NCI-H345 treated with DMSO at 0.1 percent for 48 hours (cell line): ENCODE measurements at regions not wholly inside any gene's neighbourhood (a gene's known extent, or its start where the extent isn't known, plus 50 kb on each side); places are given as distances from the start of the nearest gene placed in this dataset.

Source experiments
- DNase-seq: peaks from one replicate; lab custom pipeline; 2025; ENCODE audit not compliant: unreplicated experiment; lab: John Stamatoyannopoulos, UW

DNA sequence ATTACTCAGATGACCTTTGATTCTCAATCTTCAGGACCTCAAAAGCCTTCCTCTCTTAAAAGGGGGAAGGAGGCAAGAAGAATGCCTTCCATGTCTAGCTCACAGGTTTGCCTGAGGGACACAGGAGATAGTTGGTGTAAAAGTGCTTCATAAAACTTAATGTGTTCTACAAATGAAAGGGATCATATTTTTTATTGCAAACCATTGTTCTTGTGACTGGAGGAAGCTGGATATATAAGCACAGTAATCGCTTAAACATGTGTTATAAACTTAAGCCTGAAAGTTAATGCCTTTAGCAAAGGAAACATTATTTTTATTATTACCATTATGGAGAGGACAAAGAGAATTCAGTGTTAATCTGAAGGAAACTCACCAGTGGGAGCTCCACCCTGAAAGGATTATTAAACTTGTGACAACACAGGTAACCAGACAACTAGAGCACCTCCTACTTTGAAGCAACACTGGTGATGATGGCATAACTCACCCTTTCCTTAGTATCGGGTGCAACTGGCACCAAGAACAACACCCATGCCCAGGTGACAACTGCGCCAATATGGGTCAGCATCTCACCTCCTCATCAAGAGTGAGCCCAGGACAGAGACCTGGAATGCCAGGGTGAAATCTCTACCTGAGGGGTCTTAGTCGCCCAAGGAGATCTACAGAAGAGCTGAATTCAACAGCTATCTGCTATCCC, 288.7 kb upstream of the PRDM1 start:
- DNase-seq = no peak

DNA sequence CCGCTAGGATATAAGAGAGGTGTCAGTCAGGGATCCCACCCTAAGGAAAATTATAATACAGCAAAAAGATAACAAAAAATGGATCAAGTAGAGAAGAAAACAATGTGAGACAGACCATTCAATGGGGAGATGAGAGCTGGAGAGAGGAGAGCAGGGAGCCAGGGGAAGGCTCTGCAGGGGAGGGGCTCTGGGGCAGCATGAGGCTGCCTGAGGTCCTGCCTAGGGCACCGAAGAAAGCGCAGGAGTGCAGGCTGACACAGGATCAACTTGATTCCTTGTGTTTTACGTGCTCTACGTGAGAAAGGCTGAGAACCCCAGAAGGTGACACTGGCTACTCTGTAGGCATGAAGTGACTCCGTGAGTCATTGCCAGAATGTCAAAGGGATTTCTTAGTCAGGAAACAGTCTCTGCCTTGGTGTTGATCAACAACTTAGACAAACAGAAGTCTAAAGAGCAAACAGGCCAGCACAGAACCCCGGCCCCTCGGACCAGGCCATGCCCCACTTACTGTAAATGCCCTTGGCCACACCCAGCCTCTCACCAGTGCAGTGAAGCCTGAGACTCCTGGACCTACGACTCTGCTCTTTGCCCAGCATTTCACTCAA, 290.1 kb upstream of the PRDM1 start:
- DNase-seq = no peak

- no peak for DNase-seq
These were observed 290.8 kb upstream of the PRDM1 start for GRCh38 chr6:105795366-105795765.

GRCh38 chr6:105794870-105795269, 291.3 kb upstream of the PRDM1 start:
- no peak for DNase-seq

- DNase-seq = no peak
These were observed 291.9 kb upstream of the PRDM1 start for GRCh38 chr6:105794239-105794638.

DNA sequence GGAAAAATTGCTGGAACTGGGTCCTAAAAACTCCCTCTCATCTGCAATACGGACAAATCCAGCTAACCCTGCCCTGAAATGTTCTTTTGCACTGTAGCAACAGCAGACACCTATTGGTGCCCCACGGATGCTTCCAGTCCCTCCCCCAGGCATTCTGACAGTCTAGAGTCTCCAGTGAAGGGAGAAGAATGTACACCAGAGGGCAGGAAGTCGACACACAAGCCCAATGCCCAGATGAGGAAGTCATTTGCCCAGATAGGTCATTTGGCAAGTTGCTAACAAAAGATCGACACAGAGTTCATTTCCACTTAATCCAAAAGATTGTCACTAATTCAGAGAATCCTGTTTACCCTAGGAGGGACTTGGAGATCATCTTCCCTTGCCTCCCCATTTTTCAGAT, 293.0 kb upstream of the PRDM1 start:
- no peak for DNase-seq

- DNase-seq = no peak
These were observed 294.4 kb upstream of the PRDM1 start for GRCh38 chr6:105791583-105792318.

- DNase-seq = no peak
These were observed 295.0 kb upstream of the PRDM1 start for GRCh38 chr6:105791179-105791578.

DNA sequence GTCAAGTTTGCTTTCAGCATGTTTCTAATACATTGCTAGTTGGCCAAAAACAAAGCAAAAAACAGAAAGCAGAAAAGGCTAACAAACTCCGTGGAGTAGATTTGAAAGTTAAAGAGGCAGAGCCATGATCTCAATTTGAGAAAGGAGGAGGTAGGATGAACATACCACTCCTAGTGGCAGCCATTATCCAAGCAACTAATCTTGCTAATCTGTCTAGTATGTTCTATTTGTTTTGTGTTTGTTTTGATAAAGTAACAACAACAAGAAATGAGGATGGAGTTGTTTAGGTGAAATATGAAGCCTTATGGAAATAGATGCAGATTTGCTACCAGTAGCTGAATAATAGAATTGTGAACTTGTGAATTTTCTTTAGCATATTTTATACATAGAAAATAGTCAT, 295.5 kb upstream of the PRDM1 start:
- no peak for DNase-seq

- DNase-seq = no peak
These were observed 296.2 kb upstream of the PRDM1 start for GRCh38 chr6:105789935-105790334.

DNA sequence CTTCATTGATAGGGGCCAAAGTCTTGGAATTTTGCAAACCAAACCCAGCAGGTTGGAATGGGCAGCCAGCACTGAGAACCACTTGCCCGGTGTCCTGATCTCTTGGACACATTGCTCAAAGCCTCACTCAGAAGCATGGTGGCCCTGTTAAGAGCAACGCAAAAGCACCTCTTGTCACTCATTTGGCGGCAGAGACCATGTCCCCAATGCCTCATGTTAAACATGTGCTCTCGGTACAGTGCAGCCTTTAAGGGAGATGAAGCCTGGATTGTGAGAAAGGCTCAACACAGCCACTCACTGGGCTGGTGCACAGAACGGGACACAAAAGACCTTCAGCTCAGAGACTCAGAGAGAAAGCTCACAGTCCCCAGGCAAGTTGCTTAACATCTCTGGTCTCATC, 298.4 kb upstream of the PRDM1 start:
- DNase-seq = no peak

DNA sequence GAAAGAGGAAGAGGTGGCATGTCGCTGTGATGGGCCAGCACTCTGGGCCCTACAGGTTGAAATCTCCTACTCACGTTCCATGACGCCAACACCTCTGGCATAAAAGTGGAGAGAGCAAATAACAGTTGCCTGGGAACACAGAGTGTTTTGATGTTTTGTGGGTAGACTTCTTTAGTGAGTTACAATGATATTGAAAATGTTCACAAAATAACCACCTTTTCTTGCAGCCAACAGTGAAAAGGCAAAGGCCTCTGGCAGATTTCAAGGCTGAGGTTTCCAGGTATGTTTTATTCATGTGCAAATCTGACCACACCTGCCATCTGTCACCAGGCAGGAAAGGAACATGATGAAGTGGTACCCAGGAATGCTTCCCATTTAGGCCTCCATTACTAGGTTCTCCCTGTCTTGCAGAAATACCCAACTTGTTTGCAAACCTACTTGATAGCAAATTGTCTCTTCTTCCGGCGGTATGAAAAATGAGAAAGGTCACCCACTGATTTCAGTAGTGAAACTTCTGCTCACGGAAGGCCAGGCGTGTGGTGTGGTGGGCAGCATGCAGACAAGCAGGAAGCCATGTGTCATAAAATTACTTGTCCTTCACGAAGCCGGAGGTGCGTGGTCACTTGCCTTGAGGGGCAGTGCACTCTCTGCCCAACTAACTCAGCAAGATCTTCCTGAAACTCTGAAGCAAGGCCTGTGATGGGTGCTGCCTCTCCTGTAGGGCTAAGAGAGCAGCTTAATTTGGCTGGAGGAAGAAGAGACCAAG, 299.1 kb upstream of the PRDM1 start:
- DNase-seq = no peak

- no peak for DNase-seq
These were observed 299.7 kb upstream of the PRDM1 start for GRCh38 chr6:105786449-105786848.

DNA sequence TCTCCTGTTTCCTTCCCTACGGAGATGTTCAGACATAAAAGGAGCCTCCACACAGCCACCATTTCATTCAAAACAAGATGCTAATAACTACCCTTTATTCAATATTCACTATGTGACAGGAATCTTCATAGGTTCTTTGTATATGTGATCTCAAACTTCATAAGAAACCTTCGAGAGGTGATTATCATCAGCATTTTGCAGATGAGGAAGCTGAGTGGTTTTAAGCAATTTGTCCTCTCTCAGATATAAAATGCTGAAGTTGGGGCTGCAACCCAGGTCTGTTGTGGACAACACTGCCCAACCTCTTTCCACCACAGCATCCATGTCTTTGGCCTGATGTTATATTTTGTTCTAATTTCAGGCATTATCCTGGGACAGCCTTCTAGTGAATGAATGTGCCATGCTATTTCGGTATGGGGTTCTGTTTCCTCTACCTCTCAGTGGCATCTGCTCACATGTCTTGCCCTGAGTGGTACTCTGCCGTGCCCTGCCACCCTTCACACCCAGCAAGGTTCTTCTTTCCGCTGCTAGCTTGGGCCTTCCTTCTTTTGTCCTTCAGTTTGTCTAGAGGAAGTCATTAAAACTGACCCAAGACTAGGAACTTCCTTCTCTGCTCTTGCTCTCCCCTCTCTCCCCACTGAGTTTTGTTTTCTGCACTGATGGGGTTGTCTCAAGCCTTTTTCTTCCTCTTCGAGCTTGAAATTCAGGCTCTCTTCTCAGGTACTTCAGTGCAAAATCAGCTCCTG, 300.9 kb upstream of the PRDM1 start:
- DNase-seq = no peak

DNA sequence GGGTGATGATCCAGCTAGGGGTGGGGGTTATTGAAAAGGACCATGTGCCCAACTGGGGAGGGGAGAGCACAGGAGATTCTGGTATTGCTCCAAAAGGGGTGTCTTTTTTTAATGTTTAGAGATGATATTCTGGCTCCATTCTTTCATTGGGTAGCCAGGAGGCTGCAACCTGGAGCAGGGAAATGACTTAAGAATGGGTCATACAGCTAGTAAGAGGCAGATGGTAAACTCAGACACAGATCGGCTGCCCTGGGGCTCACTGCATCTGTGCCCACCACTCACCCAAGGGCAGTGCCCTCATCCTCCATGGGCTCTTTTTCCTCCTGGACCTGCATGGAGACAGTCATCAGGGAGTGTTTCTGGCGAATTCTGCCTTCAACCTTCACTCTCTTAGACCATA, 302.0 kb upstream of the PRDM1 start:
- no peak for DNase-seq

GRCh38 chr6:105783333-105783935, 302.7 kb upstream of the PRDM1 start:
- DNase-seq = no peak

DNA sequence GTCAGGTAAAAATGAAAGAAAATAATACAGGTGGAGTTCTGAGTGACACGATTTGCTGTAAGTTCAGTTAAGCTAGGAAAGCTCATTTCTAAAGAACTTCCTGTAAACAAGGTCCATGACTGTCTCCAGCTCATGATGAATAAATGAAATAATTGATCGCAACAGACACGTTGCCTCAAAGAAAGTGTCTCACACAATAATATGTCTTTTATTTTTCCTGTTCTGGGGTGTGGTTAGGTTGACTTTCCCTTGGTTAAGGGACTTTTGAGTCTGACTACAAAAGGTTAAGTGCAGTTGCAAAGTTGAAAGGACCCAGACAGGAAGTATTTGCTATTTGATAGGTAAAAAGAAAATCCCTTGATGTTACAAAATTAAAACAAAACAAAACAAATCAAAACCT, 304.2 kb upstream of the PRDM1 start:
- no peak for DNase-seq

DNA sequence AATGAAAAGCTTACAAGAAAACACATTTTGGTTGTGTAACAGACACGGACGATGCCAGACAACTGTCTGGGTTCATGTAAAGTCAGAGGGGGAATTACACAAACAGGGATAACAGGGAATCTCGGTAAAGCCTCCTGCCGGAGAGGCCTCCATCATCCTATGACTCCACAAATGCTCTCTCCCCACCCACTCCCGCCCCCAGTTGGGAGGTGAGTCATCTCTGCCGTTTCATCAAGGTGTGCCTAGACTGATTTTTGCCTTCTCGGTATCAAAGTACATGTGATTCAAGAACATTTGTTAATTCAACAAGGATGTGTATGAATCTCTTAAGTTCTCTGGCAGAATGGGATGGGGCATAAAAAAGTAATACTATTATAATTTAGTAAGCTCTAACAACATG, 304.9 kb upstream of the PRDM1 start:
- no peak for DNase-seq

GRCh38 chr6:105780146-105780860, 305.8 kb upstream of the PRDM1 start:
- DNase-seq = no peak

DNA sequence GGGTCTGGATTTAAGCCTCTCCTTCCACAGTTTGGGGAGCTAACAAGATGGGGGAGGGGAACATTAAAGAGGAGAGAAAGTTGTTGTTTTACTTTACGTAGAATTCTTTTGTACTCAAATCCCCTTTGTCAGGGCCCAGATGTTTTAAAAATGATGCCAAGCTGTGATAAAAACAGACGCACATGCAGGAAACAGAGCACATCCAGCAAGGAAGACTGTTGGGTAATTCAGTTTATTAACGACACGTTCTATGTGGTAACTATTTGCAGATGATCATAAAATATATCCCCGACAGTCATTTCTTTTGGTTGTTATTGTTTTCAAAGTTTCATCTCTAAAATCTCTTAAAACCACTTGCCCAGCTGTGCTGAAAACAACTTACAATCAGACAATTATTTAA, 307.0 kb upstream of the PRDM1 start:
- DNase-seq = no peak
